ENCODE measurements at regions not wholly inside any gene's neighbourhood (a gene's known extent, or its start where the extent isn't known, plus 50 kb on each side); places are given as distances from the start of the nearest gene placed in this dataset.

GRCh38 chr12:59386236-59386635 is 209.6 kb upstream of the SLC16A7 start:
- ChIA-PET CTCF (no interaction called here), POLR2A (no interaction called here)
- intact Hi-C loops (cut with micrococcal nuclease; ENCODE audit: unreplicated experiment): no loop called here
- Mint-ChIP-seq H3K27ac (ENCODE audit: unreplicated experiment) (no peak overlapping the region), H3K36me3 (ENCODE audit: insufficient read depth, unreplicated experiment) (no peaks in the 10 kb centered on the region), H3K27me3 (ENCODE audit: insufficient read depth, unreplicated experiment) (peaks cover 6% of the 10 kb centered on the region), H3K4me3 (ENCODE audit: unreplicated experiment) (no peak overlapping the region), H3K9me3 (ENCODE audit: unreplicated experiment) (no peaks in the 10 kb centered on the region), H3K4me1 (ENCODE audit: low read depth, unreplicated experiment) (no peaks in the 10 kb centered on the region)
- Histone ChIP-seq H3K4me1 (no peaks in the 10 kb centered on the region), H3K36me3 (ENCODE audit: control insufficient read depth, insufficient read depth, low read length) (no peaks in the 10 kb centered on the region), H3K27me3 (replicated peaks; ENCODE audit: control insufficient read depth, insufficient read depth, low read length) (no peaks in the 10 kb centered on the region), H3K4me3 (ENCODE audit: low read depth, low read length) (no peak overlapping the region), H3K9me3 (no peaks in the 10 kb centered on the region)
- no peak for DNase-seq
- TF ChIP-seq, protein P1, sequence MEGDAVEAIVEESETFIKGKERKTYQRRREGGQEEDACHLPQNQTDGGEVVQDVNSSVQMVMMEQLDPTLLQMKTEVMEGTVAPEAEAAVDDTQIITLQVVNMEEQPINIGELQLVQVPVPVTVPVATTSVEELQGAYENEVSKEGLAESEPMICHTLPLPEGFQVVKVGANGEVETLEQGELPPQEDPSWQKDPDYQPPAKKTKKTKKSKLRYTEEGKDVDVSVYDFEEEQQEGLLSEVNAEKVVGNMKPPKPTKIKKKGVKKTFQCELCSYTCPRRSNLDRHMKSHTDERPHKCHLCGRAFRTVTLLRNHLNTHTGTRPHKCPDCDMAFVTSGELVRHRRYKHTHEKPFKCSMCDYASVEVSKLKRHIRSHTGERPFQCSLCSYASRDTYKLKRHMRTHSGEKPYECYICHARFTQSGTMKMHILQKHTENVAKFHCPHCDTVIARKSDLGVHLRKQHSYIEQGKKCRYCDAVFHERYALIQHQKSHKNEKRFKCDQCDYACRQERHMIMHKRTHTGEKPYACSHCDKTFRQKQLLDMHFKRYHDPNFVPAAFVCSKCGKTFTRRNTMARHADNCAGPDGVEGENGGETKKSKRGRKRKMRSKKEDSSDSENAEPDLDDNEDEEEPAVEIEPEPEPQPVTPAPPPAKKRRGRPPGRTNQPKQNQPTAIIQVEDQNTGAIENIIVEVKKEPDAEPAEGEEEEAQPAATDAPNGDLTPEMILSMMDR (IDR thresholded peaks at IDR 0.05; ENCODE audit: insufficient read depth in 1 of 2, low read depth in 1 of 2, low read length in 1 of 2, severe bottlenecking in 1 of 2, unreplicated experiment in 1 of 2): no peak
- BruUV-seq (replicated peaks): no TSS peak

GRCh38 chr12:59383079-59383822 is 212.6 kb upstream of the SLC16A7 start:
- BruUV-seq (replicated peaks): no TSS peak
- H3K27ac Mint-ChIP-seq (ENCODE audit: unreplicated experiment): no peak overlapping the region
- Histone ChIP-seq H3K27me3 (replicated peaks; ENCODE audit: control insufficient read depth, insufficient read depth, low read length) (no peaks in the 10 kb centered on the region), H3K9me3 (no peaks in the 10 kb centered on the region), H3K4me3 (ENCODE audit: low read depth, low read length) (no peak overlapping the region), H3K36me3 (ENCODE audit: control insufficient read depth, insufficient read depth, low read length) (no peaks in the 10 kb centered on the region), H3K4me1 (no peaks in the 10 kb centered on the region)
- H3K9me3 Mint-ChIP-seq (ENCODE audit: unreplicated experiment): no peaks in the 10 kb centered on the region
- no peaks in the 10 kb centered on the region for H3K27me3 Mint-ChIP-seq (ENCODE audit: insufficient read depth, unreplicated experiment)
- intact Hi-C loops (cut with micrococcal nuclease; ENCODE audit: unreplicated experiment): no loop called here
- DNase-seq: no peak
- ChIA-PET POLR2A (no interaction called here), CTCF (no interaction called here)
- no peaks in the 10 kb centered on the region for H3K4me1 Mint-ChIP-seq (ENCODE audit: low read depth, unreplicated experiment)
- TF ChIP-seq, protein P1 (IDR thresholded peaks at IDR 0.05; ENCODE audit: insufficient read depth in 1 of 2, low read depth in 1 of 2, low read length in 1 of 2, severe bottlenecking in 1 of 2, unreplicated experiment in 1 of 2): no peak
- no peak overlapping the region for H3K4me3 Mint-ChIP-seq (ENCODE audit: unreplicated experiment)
- H3K36me3 Mint-ChIP-seq (ENCODE audit: insufficient read depth, unreplicated experiment): no peaks in the 10 kb centered on the region

GRCh38 chr12:59382282-59383078 is 213.3 kb upstream of the SLC16A7 start:
- no peak overlapping the region for H3K27ac Mint-ChIP-seq (ENCODE audit: unreplicated experiment)
- no TSS peak for BruUV-seq (replicated peaks)
- no peaks in the 10 kb centered on the region for H3K27me3 Mint-ChIP-seq (ENCODE audit: insufficient read depth, unreplicated experiment)
- no peaks in the 10 kb centered on the region for H3K9me3 ChIP-seq
- no peak overlapping the region for H3K4me3 Mint-ChIP-seq (ENCODE audit: unreplicated experiment)
- ChIA-PET CTCF (no interaction called here), POLR2A (no interaction called here)
- H3K27me3 ChIP-seq (replicated peaks; ENCODE audit: control insufficient read depth, insufficient read depth, low read length): no peaks in the 10 kb centered on the region
- no peaks in the 10 kb centered on the region for H3K9me3 Mint-ChIP-seq (ENCODE audit: unreplicated experiment)
- intact Hi-C loops (cut with micrococcal nuclease; ENCODE audit: unreplicated experiment): no loop called here
- no peak overlapping the region for H3K4me3 ChIP-seq (ENCODE audit: low read depth, low read length)
- no peaks in the 10 kb centered on the region for H3K36me3 ChIP-seq (ENCODE audit: control insufficient read depth, insufficient read depth, low read length)
- no peak for DNase-seq
- TF ChIP-seq, protein P1 (IDR thresholded peaks at IDR 0.05; ENCODE audit: insufficient read depth in 1 of 2, low read depth in 1 of 2, low read length in 1 of 2, severe bottlenecking in 1 of 2, unreplicated experiment in 1 of 2): no peak
- H3K36me3 Mint-ChIP-seq (ENCODE audit: insufficient read depth, unreplicated experiment): no peaks in the 10 kb centered on the region
- H3K4me1 ChIP-seq: no peaks in the 10 kb centered on the region
- H3K4me1 Mint-ChIP-seq (ENCODE audit: low read depth, unreplicated experiment): no peaks in the 10 kb centered on the region

Data from Caco-2 (cell line).